GM12874 (cell line): ENCODE measurements at regions not wholly inside any gene's neighbourhood (a gene's known extent, or its start where the extent isn't known, plus 50 kb on each side); places are given as distances from the start of the nearest gene placed in this dataset.

Experiments
- TF ChIP-seq, protein P1 (sequence below): IDR thresholded peaks from 2 replicates; pipeline ENCODE4 v1.5.1; 2011; ENCODE audit warnings: low read depth, mild to moderate bottlenecking, control low read depth, low read length, moderate library complexity; ENCODE audit not compliant: insufficient read depth

- TF ChIP-seq, protein P1, sequence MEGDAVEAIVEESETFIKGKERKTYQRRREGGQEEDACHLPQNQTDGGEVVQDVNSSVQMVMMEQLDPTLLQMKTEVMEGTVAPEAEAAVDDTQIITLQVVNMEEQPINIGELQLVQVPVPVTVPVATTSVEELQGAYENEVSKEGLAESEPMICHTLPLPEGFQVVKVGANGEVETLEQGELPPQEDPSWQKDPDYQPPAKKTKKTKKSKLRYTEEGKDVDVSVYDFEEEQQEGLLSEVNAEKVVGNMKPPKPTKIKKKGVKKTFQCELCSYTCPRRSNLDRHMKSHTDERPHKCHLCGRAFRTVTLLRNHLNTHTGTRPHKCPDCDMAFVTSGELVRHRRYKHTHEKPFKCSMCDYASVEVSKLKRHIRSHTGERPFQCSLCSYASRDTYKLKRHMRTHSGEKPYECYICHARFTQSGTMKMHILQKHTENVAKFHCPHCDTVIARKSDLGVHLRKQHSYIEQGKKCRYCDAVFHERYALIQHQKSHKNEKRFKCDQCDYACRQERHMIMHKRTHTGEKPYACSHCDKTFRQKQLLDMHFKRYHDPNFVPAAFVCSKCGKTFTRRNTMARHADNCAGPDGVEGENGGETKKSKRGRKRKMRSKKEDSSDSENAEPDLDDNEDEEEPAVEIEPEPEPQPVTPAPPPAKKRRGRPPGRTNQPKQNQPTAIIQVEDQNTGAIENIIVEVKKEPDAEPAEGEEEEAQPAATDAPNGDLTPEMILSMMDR: no peak
These were observed 272.5 kb upstream of the TGFBR2 start for GRCh38 chr3:30333903-30334302.

GRCh38 chr3:30340500-30340899 lies 265.9 kb upstream of the TGFBR2 start:
- TF ChIP-seq, protein P1: no peak

GRCh38 chr3:30341079-30341478 lies 265.3 kb upstream of the TGFBR2 start:
- TF ChIP-seq, protein P1: no peak

DNA sequence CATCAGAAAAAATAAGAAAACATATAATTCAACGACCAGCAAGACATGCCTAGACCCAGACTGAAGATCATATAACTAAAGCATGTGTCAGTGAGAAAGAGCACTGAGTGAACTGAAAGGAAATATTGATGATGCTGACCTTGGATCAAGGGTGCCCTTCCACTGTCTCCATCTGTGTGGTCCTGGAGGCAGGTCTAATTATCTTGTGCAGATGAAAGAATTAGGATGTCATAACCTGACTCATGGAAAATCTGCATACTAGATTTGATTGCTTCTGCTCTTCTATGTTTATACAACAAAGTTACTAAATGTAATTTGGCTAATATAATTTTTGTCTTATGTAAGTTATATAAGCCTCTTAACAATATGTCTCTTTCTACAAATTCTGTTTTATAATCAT lies 264.6 kb upstream of the TGFBR2 start:
- TF ChIP-seq, protein P1: no peak

- TF ChIP-seq, protein P1: no peak
These were observed 263.9 kb upstream of the TGFBR2 start for GRCh38 chr3:30342318-30343060.

DNA sequence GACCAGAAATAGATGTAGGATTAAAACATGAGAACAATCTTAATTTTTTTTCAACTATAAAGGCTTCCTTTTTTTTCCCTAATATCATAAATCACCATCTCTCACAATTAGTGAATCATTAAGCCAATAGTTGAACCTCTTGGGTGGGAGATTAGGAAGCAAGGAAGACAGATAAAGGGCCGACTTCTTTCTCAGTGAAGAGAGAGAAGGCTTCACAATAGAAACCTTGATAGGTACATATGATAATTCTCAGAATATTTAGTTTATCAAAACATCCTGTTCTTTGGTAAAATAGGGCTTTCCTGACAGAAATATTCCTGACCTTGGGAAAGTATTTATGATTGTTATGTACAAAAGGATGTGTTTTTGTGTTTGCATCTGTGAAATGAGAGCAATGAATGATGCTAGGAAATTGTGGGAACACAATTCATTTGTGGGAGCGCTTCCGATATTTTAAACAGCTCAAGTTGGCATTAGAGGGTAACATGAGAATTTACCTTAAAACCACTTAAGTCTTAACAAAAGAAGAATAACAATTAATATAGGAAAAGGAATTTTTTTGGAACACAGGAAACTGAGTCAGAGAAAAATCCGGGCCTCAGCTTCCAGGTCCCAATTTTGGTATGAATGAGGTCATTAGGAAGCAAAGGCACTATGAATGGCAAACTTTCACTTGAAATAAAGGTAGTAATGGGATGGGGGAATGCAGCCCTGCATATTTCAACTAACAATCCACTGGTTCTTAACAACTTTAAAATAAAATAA lies 263.2 kb upstream of the TGFBR2 start:
- TF ChIP-seq, protein P1: no peak

DNA sequence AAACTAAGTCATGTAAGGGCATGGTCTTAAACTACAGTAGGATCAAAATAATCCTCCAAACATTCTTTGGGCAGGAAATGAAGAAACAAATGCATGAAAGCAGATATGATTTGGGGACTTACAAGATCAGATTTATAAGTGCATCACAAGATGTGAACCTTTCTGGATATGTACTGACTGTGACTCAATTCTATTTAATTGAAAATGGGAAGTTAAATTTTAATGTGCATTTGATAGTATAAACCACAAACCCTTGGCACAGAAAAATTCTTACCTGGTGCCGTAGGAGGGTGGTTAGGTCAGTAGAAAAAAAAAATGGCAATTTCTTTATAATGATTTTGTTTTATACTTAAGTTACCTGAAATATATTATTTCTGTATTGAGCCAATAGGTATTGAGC lies 262.5 kb upstream of the TGFBR2 start:
- TF ChIP-seq, protein P1: no peak
